GM12878 (cell line): ENCODE measurements at regions not wholly inside any gene's neighbourhood (a gene's known extent, or its start where the extent isn't known, plus 50 kb on each side); places are given as distances from the start of the nearest gene placed in this dataset.

Source experiments
- ATAC-seq: fragments of 200-7000 bp; cut with Tn5 transposase; 3 replicates; pipeline ENCODE4 v1.9.1; 2020; ENCODE audit warnings: mild to moderate bottlenecking, moderate library complexity
- BruUV-seq: library from RNA; stranded (reverse); fragments of 400-500 nt; replicated peaks from 2 replicates; lab custom pipeline; 2021; lab: Mats Ljungman, UMichigan
- CTCF ChIA-PET: fragments of 300-600 bp; sonication (Branson Sonifier 250); formaldehyde crosslinking; extraction: SDS; loops from one replicate; lab custom pipeline; 2021; ENCODE audit warnings: inconsistent platforms; lab: Yijun Ruan, JAX
- POLR2A ChIA-PET: fragments of 350-600 bp; formaldehyde crosslinking; extraction: SDS; loops from one replicate; lab custom pipeline; 2021; ENCODE audit warnings: inconsistent platforms; lab: Charles Lee
- RAD21 ChIA-PET: fragments of 300-600 bp; sonication (Branson Sonifier 250); formaldehyde crosslinking; loops from one replicate; lab custom pipeline; 2023; ENCODE audit warnings: antibody characterized with exemption; ENCODE audit not compliant: unreplicated experiment; lab: Charles Lee
- SMC1A ChIA-PET: fragments of 300-600 bp; sonication (Branson Sonifier 250); formaldehyde crosslinking; loops from one replicate; lab custom pipeline; 2023; ENCODE audit not compliant: unreplicated experiment, uncharacterized antibody; lab: Charles Lee
- DNase-seq: peaks from one replicate; pipeline ENCODE4 v3.0.0-alpha.2; 2011; ENCODE audit warnings: low read depth, low spot score
- FAIRE-seq: peaks from 3 replicates; lab custom pipeline; 2011; peaks lifted over from hg19 to GRCh38; lab: Jason Lieb, UNC
- H2AFZ ChIP-seq: 2 replicates; pipeline ENCODE4 v1.6.0; 2011; ENCODE audit warnings: low read depth, low read length, control low read depth; ENCODE audit not compliant: control insufficient read depth
- H3K27ac ChIP-seq: 2 replicates; pipeline ENCODE4 v1.5.1; 2011; ENCODE audit warnings: control low read depth; ENCODE audit not compliant: control insufficient read depth, insufficient read depth
- H3K27me3 ChIP-seq, 2 experiments: replicated peaks in 1 of 2; 2 replicates each; pipeline versions ENCODE4 v1.6.0 to v1.6.1; 2011; ENCODE audit warnings: low read length in 1 of 2; ENCODE audit not compliant: control insufficient read depth in 2 of 2, insufficient read depth in 2 of 2
- H3K36me3 ChIP-seq, 2 experiments: 2 replicates each; pipeline ENCODE4 v1.5.1; 2011; ENCODE audit warnings: low read length in 1 of 2; ENCODE audit not compliant: control insufficient read depth in 2 of 2, insufficient read depth in 2 of 2
- H3K4me1 ChIP-seq: 2 replicates; pipeline ENCODE4 v1.6.1; 2011; ENCODE audit warnings: mild to moderate bottlenecking, low read length, moderate library complexity, mixed read lengths; ENCODE audit not compliant: control insufficient read depth, insufficient read depth
- H3K4me2 ChIP-seq: 2 replicates; pipeline ENCODE4 v1.6.0; 2011; ENCODE audit warnings: control low read depth; ENCODE audit not compliant: control insufficient read depth, insufficient read depth
- H3K4me3 ChIP-seq: fragments of 200-600 bp; sonication (generic); 2 replicates; pipeline ENCODE4 v1.5.1; 2016
- H3K79me2 ChIP-seq: 2 replicates; pipeline ENCODE4 v1.6.0; 2011; ENCODE audit warnings: low read length; ENCODE audit not compliant: control insufficient read depth, insufficient read depth
- H3K9ac ChIP-seq: 2 replicates; pipeline ENCODE4 v1.8.0; 2011; ENCODE audit warnings: low read length, control low read depth, mixed read lengths; ENCODE audit not compliant: control insufficient read depth, insufficient read depth
- H3K9me3 ChIP-seq: replicated peaks from 3 replicates; pipeline ENCODE4 v1.5.1; 2011; ENCODE audit warnings: mild to moderate bottlenecking, low read length; ENCODE audit not compliant: control insufficient read depth, insufficient read depth
- H4K20me1 ChIP-seq: 2 replicates; pipeline ENCODE4 v1.6.0; 2011; ENCODE audit not compliant: control insufficient read depth, insufficient read depth
- BACH1 ChIP-seq: fragments of 450-650 bp; IDR thresholded peaks from 2 replicates; pipeline ENCODE4 v1.6.1; 2017; ENCODE audit warnings: mild to moderate bottlenecking, borderline replicate concordance
- CBX5 ChIP-seq: sonication (generic); IDR thresholded peaks from 2 replicates; pipeline ENCODE4 v1.6.1; 2016; ENCODE audit warnings: low read depth, moderate library complexity, mild to moderate bottlenecking, inconsistent platforms
- ESRRA ChIP-seq: IDR thresholded peaks from 2 replicates; pipeline ENCODE4 v1.6.1; 2012; ENCODE audit warnings: mild to moderate bottlenecking, low read length, improper control_type of control experiment
- HDAC2 ChIP-seq: fragments of 200-600 bp; sonication (generic); IDR thresholded peaks from 2 replicates; pipeline ENCODE4 v1.6.1; 2017
- NR2C1 ChIP-seq: fragments of 450-650 bp; IDR thresholded peaks from 2 replicates; pipeline ENCODE4 v1.6.1; 2017; ENCODE audit warnings: antibody characterized with exemption, mild to moderate bottlenecking, moderate library complexity
- NR2F1 ChIP-seq: fragments of 450-650 bp; conservative IDR thresholded peaks from 2 replicates; pipeline ENCODE4 v1.6.1; 2017; ENCODE audit warnings: mild to moderate bottlenecking
- PAX8 ChIP-seq: fragments of 450-650 bp; IDR thresholded peaks from 2 replicates; pipeline ENCODE4 v1.6.1; 2017; ENCODE audit warnings: mild to moderate bottlenecking, moderate library complexity
- SRF ChIP-seq, 2 experiments: IDR thresholded peaks; 2 replicates each; pipeline ENCODE4 v1.6.1; 2011; ENCODE audit warnings: low read depth in 2 of 2, low read length in 2 of 2, mild to moderate bottlenecking in 1 of 2, moderate library complexity in 1 of 2
- SUZ12 ChIP-seq: fragments of 200-600 bp; sonication (generic); IDR thresholded peaks from one replicate; pipeline ENCODE4 v1.6.1; 2018; ENCODE audit warnings: antibody characterized with exemption, mild to moderate bottlenecking; ENCODE audit not compliant: unreplicated experiment
- TCF12 ChIP-seq: IDR thresholded peaks from 2 replicates; pipeline ENCODE4 v1.6.1; 2011; ENCODE audit warnings: low read depth, mild to moderate bottlenecking, low read length
- TCF7 ChIP-seq: IDR thresholded peaks from 2 replicates; pipeline ENCODE4 v1.6.1; 2014; ENCODE audit warnings: antibody characterized with exemption, borderline replicate concordance
- WGBS: methylation state at CpG from one replicate; pipeline ENCODE4 v1.1.6; 2016; ENCODE audit warnings: low lambda C conversion rate; ENCODE audit not compliant: insufficient replicate concordance, insufficient coverage; ENCODE audit errors: missing lambda C conversion rate; 5-methylcytosine and 5-hydroxymethylcytosine counted together
- in situ Hi-C: fragments of 300-500 bp; cut with MboI; formaldehyde crosslinking; loops from 9 replicates; pipeline ENCODE4 v1.14.3; 2018; ENCODE audit warnings: mixed read lengths
- intact Hi-C: fragments of 100-400 bp; cut with micrococcal nuclease; formaldehyde crosslinking; loops from one replicate; pipeline ENCODE4 v1.14.2; 2022; ENCODE audit not compliant: unreplicated experiment
- TF ChIP-seq, protein P1 (sequence below): fragments of 450-650 bp; formaldehyde crosslinking; IDR thresholded peaks from 2 replicates; pipeline ENCODE4 v1.4.0; 2022; ENCODE audit warnings: mild to moderate bottlenecking, moderate library complexity
- TF ChIP-seq, protein P2 (sequence below): fragments of 450-650 bp; IDR thresholded peaks from 2 replicates; pipeline ENCODE4 v1.6.1; 2017; ENCODE audit warnings: mild to moderate bottlenecking
- TF ChIP-seq, protein P3 (sequence below): IDR thresholded peaks from 2 replicates; pipeline ENCODE4 v1.6.1; 2011; ENCODE audit warnings: mild to moderate bottlenecking, low read depth, low read length, moderate library complexity; ENCODE audit not compliant: insufficient replicate concordance

DNA sequence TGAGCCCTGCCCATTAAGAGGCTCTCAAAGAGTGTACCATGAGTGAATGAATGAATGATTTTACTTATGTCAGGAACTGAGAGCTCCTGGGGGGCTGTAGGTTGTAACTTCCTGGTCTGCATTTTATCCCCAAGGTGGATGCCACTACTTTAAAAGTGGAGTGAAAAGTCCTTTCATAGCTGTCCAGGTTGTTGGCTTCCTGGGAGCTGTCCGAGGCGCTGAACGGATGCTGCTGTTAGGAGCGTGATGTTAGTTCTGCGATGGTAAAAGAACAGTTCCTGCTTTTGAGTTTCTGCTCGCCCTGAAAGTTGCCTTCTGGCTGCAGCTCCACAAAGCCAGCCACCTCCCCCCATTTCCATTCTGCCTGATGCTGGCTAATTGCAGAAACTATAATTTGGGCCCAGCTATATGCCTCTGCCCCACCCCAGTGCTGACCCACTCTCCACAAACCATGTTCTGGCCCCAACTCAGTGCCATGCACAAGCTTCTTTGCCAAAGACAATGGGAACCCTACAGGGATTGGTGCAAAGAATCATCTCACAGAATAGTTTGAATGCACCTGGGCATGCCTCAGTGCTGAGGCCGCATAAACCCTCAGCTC, 330.9 kb upstream of the CDH4 start:
- Histone ChIP-seq H3K79me2 (no peaks in the 10 kb centered on the region), H3K27ac (no peak overlapping the region), H3K4me3 (no peak overlapping the region), H4K20me1 (no peaks in the 10 kb centered on the region), H3K4me2 (no peak overlapping the region), H3K9me3 (no peaks in the 10 kb centered on the region; the same call in 2 of the 3 replicates), H2AFZ (no peak overlapping the region), H3K36me3 (no peaks in the 10 kb centered on the region), H3K9ac (no peak overlapping the region), H3K4me1 (no peaks in the 10 kb centered on the region), H3K27me3 (no peaks in the 10 kb centered on the region)
- ChIA-PET CTCF (no interaction called here), RAD21 (no interaction called here), SMC1A (no interaction called here), POLR2A (no interaction called here)
- no peak for ATAC-seq
- TF ChIP-seq, protein P1, sequence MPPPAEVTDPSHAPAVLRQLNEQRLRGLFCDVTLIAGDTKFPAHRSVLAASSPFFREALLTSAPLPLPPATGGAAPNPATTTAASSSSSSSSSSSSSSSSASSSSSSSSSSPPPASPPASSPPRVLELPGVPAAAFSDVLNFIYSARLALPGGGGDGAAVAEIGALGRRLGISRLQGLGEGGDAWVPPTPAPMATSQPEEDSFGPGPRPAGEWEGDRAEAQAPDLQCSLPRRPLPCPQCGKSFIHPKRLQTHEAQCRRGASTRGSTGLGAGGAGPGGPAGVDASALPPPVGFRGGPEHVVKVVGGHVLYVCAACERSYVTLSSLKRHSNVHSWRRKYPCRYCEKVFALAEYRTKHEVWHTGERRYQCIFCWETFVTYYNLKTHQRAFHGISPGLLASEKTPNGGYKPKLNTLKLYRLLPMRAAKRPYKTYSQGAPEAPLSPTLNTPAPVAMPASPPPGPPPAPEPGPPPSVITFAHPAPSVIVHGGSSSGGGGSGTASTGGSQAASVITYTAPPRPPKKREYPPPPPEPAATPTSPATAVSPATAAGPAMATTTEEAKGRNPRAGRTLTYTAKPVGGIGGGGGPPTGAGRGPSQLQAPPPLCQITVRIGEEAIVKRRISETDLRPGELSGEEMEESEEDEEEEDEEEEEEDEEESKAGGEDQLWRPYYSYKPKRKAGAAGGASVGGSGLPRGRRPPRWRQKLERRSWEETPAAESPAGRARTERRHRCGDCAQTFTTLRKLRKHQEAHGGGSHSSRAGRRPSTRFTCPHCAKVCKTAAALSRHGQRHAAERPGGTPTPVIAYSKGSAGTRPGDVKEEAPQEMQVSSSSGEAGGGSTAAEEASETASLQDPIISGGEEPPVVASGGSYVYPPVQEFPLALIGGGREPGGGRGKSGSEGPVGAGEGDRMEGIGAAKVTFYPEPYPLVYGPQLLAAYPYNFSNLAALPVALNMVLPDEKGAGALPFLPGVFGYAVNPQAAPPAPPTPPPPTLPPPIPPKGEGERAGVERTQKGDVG (CRISPR knock-in tag): no peak
- no peak for TF ChIP-seq SRF (IDR thresholded peaks at IDR 0.05; ENCODE audit: low read depth in 2 of 2, low read length in 2 of 2)
- TF ChIP-seq NR2F1: no peak
- TF ChIP-seq TCF12: no peak
- no peak for TF ChIP-seq ESRRA
- no peak for TF ChIP-seq TCF7
- TF ChIP-seq, protein P2, sequence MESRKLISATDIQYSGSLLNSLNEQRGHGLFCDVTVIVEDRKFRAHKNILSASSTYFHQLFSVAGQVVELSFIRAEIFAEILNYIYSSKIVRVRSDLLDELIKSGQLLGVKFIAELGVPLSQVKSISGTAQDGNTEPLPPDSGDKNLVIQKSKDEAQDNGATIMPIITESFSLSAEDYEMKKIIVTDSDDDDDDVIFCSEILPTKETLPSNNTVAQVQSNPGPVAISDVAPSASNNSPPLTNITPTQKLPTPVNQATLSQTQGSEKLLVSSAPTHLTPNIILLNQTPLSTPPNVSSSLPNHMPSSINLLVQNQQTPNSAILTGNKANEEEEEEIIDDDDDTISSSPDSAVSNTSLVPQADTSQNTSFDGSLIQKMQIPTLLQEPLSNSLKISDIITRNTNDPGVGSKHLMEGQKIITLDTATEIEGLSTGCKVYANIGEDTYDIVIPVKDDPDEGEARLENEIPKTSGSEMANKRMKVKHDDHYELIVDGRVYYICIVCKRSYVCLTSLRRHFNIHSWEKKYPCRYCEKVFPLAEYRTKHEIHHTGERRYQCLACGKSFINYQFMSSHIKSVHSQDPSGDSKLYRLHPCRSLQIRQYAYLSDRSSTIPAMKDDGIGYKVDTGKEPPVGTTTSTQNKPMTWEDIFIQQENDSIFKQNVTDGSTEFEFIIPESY: no peak
- TF ChIP-seq, protein P3, sequence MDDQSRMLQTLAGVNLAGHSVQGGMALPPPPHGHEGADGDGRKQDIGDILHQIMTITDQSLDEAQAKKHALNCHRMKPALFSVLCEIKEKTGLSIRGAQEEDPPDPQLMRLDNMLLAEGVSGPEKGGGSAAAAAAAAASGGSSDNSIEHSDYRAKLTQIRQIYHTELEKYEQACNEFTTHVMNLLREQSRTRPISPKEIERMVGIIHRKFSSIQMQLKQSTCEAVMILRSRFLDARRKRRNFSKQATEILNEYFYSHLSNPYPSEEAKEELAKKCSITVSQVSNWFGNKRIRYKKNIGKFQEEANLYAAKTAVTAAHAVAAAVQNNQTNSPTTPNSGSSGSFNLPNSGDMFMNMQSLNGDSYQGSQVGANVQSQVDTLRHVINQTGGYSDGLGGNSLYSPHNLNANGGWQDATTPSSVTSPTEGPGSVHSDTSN: no peak
- TF ChIP-seq HDAC2: no peak
- TF ChIP-seq CBX5: no peak
- no peak for TF ChIP-seq BACH1
- no peak for TF ChIP-seq NR2C1
- no peak for TF ChIP-seq SUZ12
- no peak for TF ChIP-seq PAX8
- FAIRE-seq: no peak
- intact Hi-C loops (no loop called here), in situ Hi-C loops (no loop called here)
- 43% methylated on average over 7 of the region's 7 CpGs for WGBS
- no peak for DNase-seq
- BruUV-seq: no TSS peak
